NCI-H748 (cell line): ENCODE measurements at regions not wholly inside any gene's neighbourhood (a gene's known extent, or its start where the extent isn't known, plus 50 kb on each side); places are given as distances from the start of the nearest gene placed in this dataset.

Experiments used
- DNase-seq: peaks from one replicate; lab custom pipeline; 2025; ENCODE audit not compliant: unreplicated experiment; lab: John Stamatoyannopoulos, UW

GRCh38 chr6:165804331-165805066 lies 141.5 kb upstream of the PDE10A start:
- DNase-seq: no peak

GRCh38 chr6:165800337-165800736 lies 137.3 kb upstream of the PDE10A start:
- DNase-seq: no peak

DNA sequence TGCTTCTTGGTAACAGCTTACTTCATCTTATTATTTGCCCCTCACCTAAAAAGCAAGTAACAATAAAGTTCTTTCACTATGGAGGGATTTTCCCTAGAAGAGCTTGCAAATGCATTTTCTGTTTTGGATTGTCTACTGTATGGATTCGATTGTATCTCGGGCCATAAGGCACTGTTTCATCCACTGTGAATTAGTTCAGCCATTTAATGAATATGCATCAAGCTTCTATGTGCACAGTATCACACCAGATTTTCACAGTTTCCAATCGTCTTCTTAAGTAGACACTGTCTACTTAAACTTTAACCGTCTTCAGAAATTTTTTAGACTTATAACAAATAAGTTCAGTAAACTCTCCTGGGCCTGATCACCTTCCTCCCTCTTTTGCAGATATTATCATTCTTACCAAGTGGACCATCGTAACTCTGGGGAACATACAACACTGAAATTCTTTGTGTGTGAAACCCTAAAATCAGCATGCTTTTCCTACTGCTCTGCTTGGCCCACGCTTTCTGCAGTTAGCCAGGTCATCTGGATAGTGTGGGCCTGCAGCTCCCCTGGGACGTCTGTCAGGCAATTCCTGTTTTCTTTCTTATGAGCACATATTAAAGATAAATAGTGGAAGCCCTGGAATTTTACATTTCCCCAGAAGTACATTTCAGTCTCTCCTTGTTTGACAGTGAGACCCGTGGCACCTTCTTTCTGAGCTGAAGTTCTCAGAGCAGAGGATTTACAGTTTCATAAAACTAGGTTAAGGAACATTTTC lies 136.5 kb upstream of the PDE10A start:
- no peak for DNase-seq

DNA sequence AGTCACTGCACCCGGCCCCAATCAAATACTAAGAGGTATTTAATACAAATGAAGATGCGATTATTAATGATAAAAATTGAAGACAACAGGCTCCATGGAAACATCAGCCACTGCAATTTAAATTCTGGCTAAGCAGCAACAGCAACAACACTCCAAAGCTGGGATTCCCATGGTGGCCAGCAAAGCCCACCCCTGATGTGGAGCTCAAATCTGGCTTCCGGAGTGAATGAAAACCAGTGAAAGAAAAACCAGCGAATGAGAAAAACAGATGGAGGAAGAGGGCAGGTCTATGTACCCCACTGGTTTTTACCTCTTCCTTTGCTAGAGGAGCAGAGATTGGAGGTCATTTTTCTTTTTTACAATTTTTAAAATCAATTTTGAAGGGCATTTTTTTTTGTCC lies 135.9 kb upstream of the PDE10A start:
- no peak for DNase-seq

DNA sequence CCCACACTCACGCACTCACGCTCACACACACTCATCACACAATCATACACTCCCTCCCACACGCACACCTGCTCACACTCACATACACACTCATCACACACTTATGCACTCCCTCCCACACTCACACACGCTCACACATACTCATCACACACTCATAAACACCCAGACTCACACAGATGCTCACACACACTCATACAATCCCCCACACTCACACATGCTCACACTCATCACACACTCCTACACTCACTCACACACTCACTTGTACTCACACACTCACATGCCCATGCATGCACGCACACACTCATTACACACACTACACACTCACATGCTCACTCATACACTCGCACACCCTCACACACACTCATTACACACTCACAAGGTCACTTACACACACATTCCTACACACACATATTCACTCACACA lies 131.1 kb upstream of the PDE10A start:
- DNase-seq: no peak

GRCh38 chr6:165793287-165793825 lies 130.3 kb upstream of the PDE10A start:
- DNase-seq: no peak

DNA sequence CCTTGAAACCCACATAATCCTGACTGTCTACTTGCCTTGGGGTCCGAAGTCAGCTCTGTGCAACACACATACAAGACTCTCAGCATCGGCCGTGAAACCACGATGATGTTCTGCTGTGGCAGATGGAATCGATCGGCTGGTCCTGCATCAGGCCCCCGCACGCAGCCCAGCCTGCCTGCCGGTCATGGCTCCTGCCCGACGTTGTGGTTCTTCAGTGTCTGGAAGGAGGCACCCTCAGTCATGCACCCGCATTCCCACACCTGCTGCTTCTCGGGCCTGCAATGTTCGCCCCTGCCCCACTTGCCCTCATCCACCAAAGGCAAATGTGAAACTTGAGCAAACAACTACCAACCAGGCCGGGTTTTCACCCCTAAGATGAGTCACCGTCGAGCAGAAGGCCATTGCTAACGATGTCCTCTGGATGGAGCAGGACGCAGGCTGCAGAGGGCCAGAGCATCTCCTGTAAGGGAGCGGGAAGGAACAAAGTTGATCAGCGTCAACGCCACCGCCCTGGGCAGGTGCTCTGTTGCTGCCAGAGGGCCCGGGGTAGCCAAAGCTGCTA lies 128.9 kb upstream of the PDE10A start:
- DNase-seq: no peak

DNA sequence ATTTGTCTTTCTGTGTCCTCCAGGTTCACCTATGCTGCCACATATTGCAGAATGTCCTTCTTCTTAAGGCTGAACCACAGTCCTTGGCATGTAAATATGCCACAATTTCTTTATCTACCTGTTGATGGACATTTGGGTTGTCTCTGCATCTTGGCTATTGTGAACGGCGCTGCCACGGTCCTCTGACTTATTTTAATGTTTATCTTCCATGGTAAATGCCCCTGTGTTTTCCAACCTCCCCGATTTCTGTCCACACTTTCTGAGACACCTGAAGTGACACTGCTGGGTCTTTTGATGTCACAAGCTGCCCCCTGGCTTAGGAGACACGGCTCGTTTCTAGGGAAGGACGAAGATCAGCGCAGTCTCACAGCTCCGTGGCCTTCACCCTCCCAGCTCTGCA lies 128.3 kb upstream of the PDE10A start:
- no peak for DNase-seq

- DNase-seq: no peak
Observed at GRCh38 chr6:165782812-165783211, 119.8 kb upstream of the PDE10A start.

DNA sequence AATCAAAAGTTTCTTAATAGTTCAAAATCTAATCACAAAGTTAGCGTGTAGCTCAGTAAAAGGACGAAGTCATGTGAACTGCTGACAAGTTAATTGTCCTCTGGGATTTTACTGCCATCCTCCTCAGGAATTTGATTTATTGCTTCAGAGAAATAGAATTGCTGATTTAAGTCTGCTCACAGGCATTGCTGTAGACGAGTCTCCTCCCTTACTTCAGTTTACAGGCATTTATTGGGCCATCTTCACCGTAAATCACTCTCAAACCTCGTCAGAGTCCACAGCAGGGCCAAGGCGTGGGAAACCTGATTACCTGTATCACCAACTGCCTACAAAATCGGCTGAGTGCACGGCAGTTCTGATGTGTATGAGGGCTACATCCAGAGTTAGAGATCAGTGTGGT lies 119.1 kb upstream of the PDE10A start:
- no peak for DNase-seq

DNA sequence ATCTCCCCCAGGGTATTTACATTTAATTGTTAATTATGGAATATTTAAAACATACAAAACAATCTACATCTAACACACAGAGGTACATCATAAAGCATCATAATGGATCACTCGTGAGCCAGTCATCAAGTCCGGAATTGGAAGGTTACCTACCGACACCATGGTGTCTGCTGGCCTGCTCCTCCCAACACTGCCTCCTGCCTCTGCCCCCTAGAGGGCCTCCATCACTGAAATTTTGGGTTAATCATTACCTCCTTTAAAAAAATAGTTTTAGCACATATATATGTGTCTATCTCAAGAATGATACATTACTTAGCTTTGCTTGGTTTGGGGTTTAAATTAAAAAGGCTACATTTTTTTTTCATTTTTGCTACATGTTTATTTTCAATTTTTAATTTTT lies 114.6 kb upstream of the PDE10A start:
- no peak for DNase-seq

DNA sequence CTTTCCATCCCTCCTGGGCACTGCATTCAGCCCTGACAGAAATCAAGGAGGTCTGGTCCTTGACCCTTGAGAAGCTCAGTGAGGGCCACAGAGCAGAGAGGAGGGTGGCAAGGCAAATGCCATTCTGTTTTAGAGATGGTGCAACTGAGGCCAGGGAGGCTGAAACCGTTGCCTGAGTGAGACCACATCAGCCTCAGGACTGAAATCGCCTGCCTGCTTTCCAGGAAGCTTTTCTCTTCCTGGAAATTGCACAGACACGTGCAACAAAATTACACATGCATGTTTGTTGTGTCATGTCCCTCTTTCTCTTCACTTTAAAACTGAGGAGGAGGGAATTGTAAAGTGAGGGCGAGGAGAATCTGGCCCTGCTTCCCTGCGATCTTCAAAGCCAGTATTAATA lies 113.7 kb upstream of the PDE10A start:
- DNase-seq: no peak

DNA sequence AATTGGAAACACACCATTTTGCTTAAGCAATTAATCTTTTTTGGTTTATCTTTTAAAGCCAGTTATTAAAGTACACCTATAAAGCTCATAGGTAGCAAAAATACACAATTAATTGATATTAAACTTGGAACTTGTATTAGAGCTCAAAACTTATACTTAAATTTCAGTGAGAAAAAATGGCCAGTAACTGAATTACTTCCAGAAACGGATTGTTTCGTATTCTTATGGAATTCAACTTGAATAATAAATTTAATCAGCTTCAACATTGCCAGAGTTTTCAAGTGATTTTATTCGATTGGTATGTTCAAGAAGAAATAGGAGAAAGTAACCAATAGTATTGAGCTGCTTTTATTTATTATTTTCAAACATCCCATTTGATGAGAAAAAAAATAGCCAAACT lies 112.7 kb upstream of the PDE10A start:
- no peak for DNase-seq

DNA sequence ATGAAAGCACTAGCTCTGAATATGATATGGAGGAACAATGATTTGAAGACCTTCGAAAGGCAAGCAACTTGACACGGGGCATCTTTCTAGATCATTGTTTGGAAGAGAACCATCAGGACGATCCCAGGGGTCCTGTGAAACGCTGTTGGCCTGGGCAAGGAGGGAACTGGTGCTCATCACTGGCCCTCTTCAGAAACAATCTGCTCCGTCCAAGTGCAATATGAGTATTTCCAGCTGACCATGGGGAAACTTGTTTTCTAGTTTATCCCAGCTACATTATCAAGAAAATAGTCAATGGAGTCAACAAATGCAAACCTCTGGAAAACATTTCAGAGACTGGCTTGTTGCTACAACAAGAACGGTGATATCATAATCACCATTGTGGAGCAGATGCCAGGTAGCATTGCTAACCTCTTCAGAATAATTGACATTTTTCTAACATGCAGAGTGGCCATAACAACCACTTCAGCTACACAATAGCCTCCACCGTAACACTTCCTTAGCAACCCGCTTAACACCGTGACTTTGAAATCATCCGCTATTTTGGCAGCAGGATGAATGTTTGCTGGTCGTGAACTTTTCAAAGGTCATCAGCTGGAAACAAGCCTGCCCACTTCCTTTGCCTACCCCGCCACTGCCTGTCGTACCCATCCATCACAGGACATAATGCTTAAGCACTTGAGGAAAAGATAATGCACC lies 112.0 kb upstream of the PDE10A start:
- peak; percentile 97 for DNase-seq

- no peak for DNase-seq
Observed at GRCh38 chr6:165770397-165771082, 107.5 kb upstream of the PDE10A start.

- DNase-seq: no peak
Observed at GRCh38 chr6:165769884-165770283, 106.8 kb upstream of the PDE10A start.

DNA sequence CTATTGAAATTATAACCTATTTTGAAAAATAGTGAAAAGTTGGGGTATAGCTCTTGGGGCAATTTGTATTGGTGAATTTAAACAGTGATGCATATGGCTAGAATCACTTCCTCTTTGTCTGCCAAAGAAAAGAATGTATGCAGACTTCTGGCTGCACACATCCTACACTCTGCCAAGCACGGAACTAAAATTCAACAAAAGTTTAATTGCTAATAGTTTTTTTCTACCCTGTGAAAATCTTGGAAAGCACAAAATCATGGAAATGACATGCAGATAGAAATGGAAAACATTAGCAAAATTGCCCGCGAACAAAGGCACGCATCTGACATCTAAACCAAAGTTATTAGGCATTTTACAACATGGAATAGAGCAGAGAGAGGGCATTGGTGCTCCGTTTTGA lies 106.4 kb upstream of the PDE10A start:
- DNase-seq: no peak

DNA sequence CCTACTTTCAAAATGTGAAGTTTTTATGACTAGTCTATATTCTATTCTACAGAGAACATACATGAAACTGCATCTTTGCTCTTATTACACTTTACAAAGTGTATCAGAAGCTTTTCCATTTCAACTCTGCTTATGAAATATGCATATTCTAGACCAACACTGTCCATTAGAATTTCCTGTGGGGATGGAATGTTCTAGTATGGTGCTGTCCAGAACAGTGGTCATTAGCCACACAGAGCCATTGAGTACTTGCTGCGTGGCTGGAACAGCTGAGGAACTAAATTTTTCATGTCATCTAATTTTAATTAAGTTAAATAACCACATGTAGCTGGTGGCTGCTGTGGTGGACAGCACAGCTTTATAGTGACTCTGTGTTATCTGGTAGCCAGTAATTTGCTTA lies 105.9 kb upstream of the PDE10A start:
- DNase-seq: no peak

DNA sequence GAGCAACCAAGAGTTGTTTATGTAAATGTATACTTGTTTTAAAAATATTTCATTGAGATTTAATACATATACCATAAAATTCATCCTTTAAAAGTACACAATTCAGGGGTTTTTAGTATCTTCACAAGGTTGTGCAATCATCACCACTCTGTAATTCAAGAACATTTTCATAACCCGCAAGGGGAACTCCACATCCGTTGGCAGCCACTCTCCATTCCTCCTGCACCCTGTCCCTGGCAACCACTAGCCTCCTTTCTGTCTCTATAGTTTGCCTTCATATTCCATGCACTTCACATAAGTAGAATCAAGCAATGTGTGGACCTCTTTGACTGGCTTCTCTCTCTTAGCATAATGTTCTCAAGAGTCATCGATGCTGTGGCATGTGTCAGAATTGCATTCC lies 104.2 kb upstream of the PDE10A start:
- DNase-seq: no peak

DNA sequence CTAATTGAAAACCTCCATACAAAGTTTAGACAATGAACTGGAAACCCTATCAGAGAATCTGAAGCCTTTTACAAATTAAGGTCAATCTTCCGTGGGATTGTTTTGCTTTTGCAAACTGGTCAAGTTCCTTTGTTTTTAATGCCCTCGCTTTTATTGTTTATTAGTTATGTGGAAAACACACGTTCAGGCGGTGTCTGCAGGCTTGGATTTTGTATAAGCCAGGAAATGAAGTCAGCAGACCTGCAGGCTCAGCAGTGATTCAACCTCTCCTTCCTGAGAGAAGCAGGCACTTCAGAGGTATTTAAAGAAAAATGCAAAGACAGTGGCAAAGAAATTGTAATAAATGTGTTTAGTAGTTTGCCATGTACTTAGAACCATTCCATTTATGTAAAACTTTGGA lies 103.4 kb upstream of the PDE10A start:
- DNase-seq: no peak

GRCh38 chr6:165766026-165766425 lies 103.0 kb upstream of the PDE10A start:
- no peak for DNase-seq
